SU-DHL-6 (cell line): ENCODE measurements at regions not wholly inside any gene's neighbourhood (a gene's known extent, or its start where the extent isn't known, plus 50 kb on each side); places are given as distances from the start of the nearest gene placed in this dataset.

ENCODE experiments used
- H2AFZ ChIP-seq: fragments of 200-600 bp; sonication (generic); 2 replicates; pipeline ENCODE4 v1.6.1; 2014; ENCODE audit warnings: low read depth, mild to moderate bottlenecking, moderate library complexity, mixed read lengths, antibody characterized with exemption, low read length; ENCODE audit not compliant: severe bottlenecking
- H3F3A ChIP-seq: fragments of 200-600 bp; shearing (Covaris generic); 2 replicates; pipeline ENCODE4 v1.6.0; 2016; ENCODE audit warnings: antibody characterized with exemption, mild to moderate bottlenecking; ENCODE audit not compliant: insufficient read depth
- H3K27ac ChIP-seq: fragments of 200-600 bp; sonication (generic); 2 replicates; pipeline ENCODE4 v1.5.1; 2016; ENCODE audit warnings: low read depth, mild to moderate bottlenecking, low read length, moderate library complexity, mixed read lengths
- H3K27me3 ChIP-seq: fragments of 200-600 bp; sonication (generic), shearing (Covaris generic); 2 replicates; pipeline ENCODE4 v1.6.0; 2014; ENCODE audit warnings: mild to moderate bottlenecking, low read length
- H3K36me3 ChIP-seq: fragments of 200-600 bp; sonication (generic); 2 replicates; pipeline ENCODE4 v1.6.1; 2014; ENCODE audit warnings: mild to moderate bottlenecking, low read length, mixed read lengths
- H3K4me2 ChIP-seq: fragments of 300-600, 200-600 bp; shearing (Covaris generic), sonication (generic); 2 replicates; pipeline ENCODE4 v1.6.0; 2014; ENCODE audit warnings: low read length, low read depth, mild to moderate bottlenecking; ENCODE audit not compliant: poor library complexity, severe bottlenecking
- H3K4me3 ChIP-seq: fragments of 200-600 bp; sonication (generic); 2 replicates; pipeline ENCODE4 v1.5.1; 2014; ENCODE audit warnings: antibody characterized with exemption, low read length, mild to moderate bottlenecking, mixed read lengths; ENCODE audit not compliant: insufficient read depth, poor library complexity, severe bottlenecking
- H3K79me2 ChIP-seq: fragments of 200-600 bp; sonication (generic); 2 replicates; pipeline ENCODE4 v1.6.1; 2014; ENCODE audit warnings: mild to moderate bottlenecking, low read length, moderate library complexity; ENCODE audit not compliant: insufficient read depth
- H3K9ac ChIP-seq: fragments of 200-600 bp; sonication (generic); 2 replicates; pipeline ENCODE4 v1.7.0; 2014; ENCODE audit warnings: mild to moderate bottlenecking, low read length
- H3K9me2 ChIP-seq: fragments of 200-600 bp; sonication (generic); replicated peaks from 2 replicates; pipeline ENCODE4 v1.6.1; 2014; ENCODE audit warnings: low read length; ENCODE audit not compliant: insufficient read depth
- H3K9me3 ChIP-seq: fragments of 200-600 bp; sonication (generic); 2 replicates; pipeline ENCODE4 v1.6.1; 2014; ENCODE audit warnings: low read length, mixed read lengths; ENCODE audit not compliant: insufficient read depth
- H4K20me1 ChIP-seq: fragments of 200-600 bp; sonication (generic); 2 replicates; pipeline ENCODE4 v1.6.1; 2014; ENCODE audit warnings: low read depth, mild to moderate bottlenecking, antibody characterized with exemption, low read length, moderate library complexity, mixed read lengths
- CTCF ChIP-seq: fragments of 200-600 bp; sonication (generic); IDR thresholded peaks from one replicate; pipeline ENCODE4 v1.5.1; 2017; ENCODE audit warnings: antibody characterized with exemption, mild to moderate bottlenecking, low read length, moderate library complexity; ENCODE audit not compliant: insufficient read depth, poor library complexity, severe bottlenecking
- EZH2phosphoT487 ChIP-seq: fragments of 200-600 bp; sonication (generic), shearing (Covaris generic); conservative IDR thresholded peaks from 2 replicates; pipeline ENCODE4 v1.6.1; 2018; ENCODE audit warnings: mild to moderate bottlenecking, antibody characterized with exemption, low read length, moderate library complexity, mixed read lengths

- Histone ChIP-seq H3K27ac (no peak overlapping the region), H3K9me3 (no peaks in the 10 kb centered on the region)
Measured at GRCh38 chr2:160747501-160748170, 254.0 kb upstream of the RBMS1 start.

GRCh38 chr2:160751021-160751420 is 257.4 kb upstream of the RBMS1 start:
- no peak overlapping the region for H3K4me3 ChIP-seq
- no peaks in the 10 kb centered on the region for H3K36me3 ChIP-seq
- no peaks in the 10 kb centered on the region for H3F3A ChIP-seq
- H3K27me3 ChIP-seq: no peaks in the 10 kb centered on the region
- no peaks in the 10 kb centered on the region for H4K20me1 ChIP-seq
- H3K4me2 ChIP-seq: no peak overlapping the region
- H3K27ac ChIP-seq: no peak overlapping the region
- H2AFZ ChIP-seq: no peak overlapping the region
- H3K79me2 ChIP-seq: no peaks in the 10 kb centered on the region
- TF ChIP-seq CTCF (no peak), EZH2phosphoT487 (no peak)
- H3K9me2 ChIP-seq: no peaks in the 10 kb centered on the region
- no peaks in the 10 kb centered on the region for H3K9me3 ChIP-seq
- H3K9ac ChIP-seq: no peak overlapping the region

More at GRCh38 chr2:160747501-160748170, 254.0 kb upstream of the RBMS1 start:
- H3K27me3 ChIP-seq: no peaks in the 10 kb centered on the region
- H3F3A ChIP-seq: no peaks in the 10 kb centered on the region
- H3K36me3 ChIP-seq: no peaks in the 10 kb centered on the region
- H4K20me1 ChIP-seq: no peaks in the 10 kb centered on the region
- no peak overlapping the region for H2AFZ ChIP-seq
- H3K4me3 ChIP-seq: no peak overlapping the region
- TF ChIP-seq CTCF: no peak
- TF ChIP-seq EZH2phosphoT487: no peak
- H3K9ac ChIP-seq: no peak overlapping the region
- H3K4me2 ChIP-seq: no peak overlapping the region
- H3K9me2 ChIP-seq: no peaks in the 10 kb centered on the region
- H3K79me2 ChIP-seq: no peaks in the 10 kb centered on the region

- Histone ChIP-seq H3K9ac (no peak overlapping the region), H3K79me2 (no peaks in the 10 kb centered on the region), H3K4me2 (no peak overlapping the region), H4K20me1 (no peaks in the 10 kb centered on the region), H3K27ac (no peak overlapping the region), H3K36me3 (no peaks in the 10 kb centered on the region), H3K9me3 (no peaks in the 10 kb centered on the region), H3K9me2 (no peaks in the 10 kb centered on the region), H3K27me3 (no peaks in the 10 kb centered on the region), H2AFZ (no peak overlapping the region), H3K4me3 (no peak overlapping the region), H3F3A (no peaks in the 10 kb centered on the region)
- TF ChIP-seq CTCF (no peak), EZH2phosphoT487 (no peak)
Measured at GRCh38 chr2:160752475-160753330, 259.1 kb upstream of the RBMS1 start.
